ENCODE measurements at regions not wholly inside any gene's neighbourhood (a gene's known extent, or its start where the extent isn't known, plus 50 kb on each side); places are given as distances from the start of the nearest gene placed in this dataset.
"Not testable (repeated sequence)": the region's sequence is repeated elsewhere in the genome, so short reads cannot be mapped to it uniquely, and the experiment has no call there.

GRCh38 chr6:139699335-139699734 lies 324.9 kb upstream of the CITED2 start:
- no CpG with 5 or more reads among the region's 1 CpG for WGBS (ENCODE audit: insufficient coverage)
- Histone ChIP-seq H3K27me3 (ENCODE audit: control insufficient read depth, insufficient read depth, low read length) (no peaks in the 10 kb centered on the region), H3K27ac (ENCODE audit: low read depth, low read length) (no peak overlapping the region), H3K9me3 (ENCODE audit: control insufficient read depth, insufficient read depth, low read length) (no peaks in the 10 kb centered on the region), H3K36me3 (ENCODE audit: control insufficient read depth, insufficient read depth, low read length) (no peaks in the 10 kb centered on the region), H3K4me1 (ENCODE audit: control insufficient read depth, insufficient read depth, low read length) (no peaks in the 10 kb centered on the region), H3K4me3 (ENCODE audit: low read depth, low read length) (no peak overlapping the region)
- DNase-seq (ENCODE audit: low read depth in 4 of 6, low spot score in 6 of 6), result no peak

DNA sequence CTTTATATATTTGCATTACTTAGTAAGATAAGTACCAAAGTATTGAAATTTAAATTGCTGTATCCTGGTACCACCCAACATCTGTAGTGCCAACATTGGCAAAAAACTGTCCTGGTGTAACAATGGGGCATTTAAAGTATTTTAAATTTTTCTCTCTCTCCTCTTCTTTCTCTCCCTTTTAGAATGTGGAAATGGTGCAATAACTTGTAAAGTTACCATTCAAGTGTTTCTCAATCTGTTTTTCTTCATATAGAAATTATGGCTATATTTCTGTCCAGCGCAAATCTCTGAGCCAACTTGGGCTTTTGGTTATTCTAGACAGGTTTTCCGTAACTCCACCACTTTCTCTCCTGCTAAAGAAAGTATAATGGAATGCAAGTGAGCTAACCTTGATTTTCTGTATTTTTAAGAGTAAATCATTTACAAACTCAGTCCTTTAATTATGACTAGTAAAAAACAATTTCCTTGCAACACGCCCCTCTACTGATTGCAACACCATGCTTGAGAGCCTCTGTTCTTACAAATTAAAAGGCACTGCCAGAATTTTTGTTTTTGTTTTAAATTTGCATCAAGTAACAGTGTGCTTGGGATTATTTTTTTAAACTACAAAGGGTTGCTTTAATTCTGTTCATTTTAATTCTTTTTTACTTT lies 324.2 kb upstream of the CITED2 start:
- H3K9me3 ChIP-seq (ENCODE audit: control insufficient read depth, insufficient read depth, low read length), result no peaks in the 10 kb centered on the region
- H3K4me1 ChIP-seq (ENCODE audit: control insufficient read depth, insufficient read depth, low read length), result no peaks in the 10 kb centered on the region
- H3K36me3 ChIP-seq (ENCODE audit: control insufficient read depth, insufficient read depth, low read length), result no peaks in the 10 kb centered on the region
- no peak overlapping the region for H3K4me3 ChIP-seq (ENCODE audit: low read depth, low read length)
- no peak overlapping the region for H3K27ac ChIP-seq (ENCODE audit: low read depth, low read length)
- DNase-seq (ENCODE audit: low read depth in 4 of 6, low spot score in 6 of 6), result no peak
- no peaks in the 10 kb centered on the region for H3K27me3 ChIP-seq (ENCODE audit: control insufficient read depth, insufficient read depth, low read length)
- no CpG with 5 or more reads among the region's 3 CpGs for WGBS (ENCODE audit: insufficient coverage)

DNA sequence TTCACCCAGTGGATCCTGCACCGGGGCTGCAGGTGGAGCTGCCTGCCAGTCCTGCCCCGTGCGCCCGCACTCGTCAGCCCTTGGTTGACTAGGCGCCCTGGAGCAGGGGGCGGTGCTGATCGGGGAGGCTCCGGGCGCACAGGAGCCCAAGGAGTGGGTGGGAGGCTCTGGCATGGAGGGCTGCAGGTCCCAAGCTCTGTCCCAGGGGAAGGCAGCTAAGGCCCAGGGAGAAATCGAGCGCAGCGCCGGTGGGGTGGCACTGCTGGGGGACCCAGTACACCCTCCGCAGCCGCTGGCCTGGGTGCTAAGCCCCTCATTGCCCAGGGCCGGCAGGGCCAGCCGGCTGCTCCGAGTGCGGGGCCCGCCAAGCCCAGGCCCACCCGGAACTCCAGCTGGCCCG lies 323.4 kb upstream of the CITED2 start:
- H3K36me3 ChIP-seq (ENCODE audit: control insufficient read depth, insufficient read depth, low read length), result not testable (repeated sequence)
- 96% methylated on average over 23 of the region's 23 CpGs for WGBS (ENCODE audit: insufficient coverage)

DNA sequence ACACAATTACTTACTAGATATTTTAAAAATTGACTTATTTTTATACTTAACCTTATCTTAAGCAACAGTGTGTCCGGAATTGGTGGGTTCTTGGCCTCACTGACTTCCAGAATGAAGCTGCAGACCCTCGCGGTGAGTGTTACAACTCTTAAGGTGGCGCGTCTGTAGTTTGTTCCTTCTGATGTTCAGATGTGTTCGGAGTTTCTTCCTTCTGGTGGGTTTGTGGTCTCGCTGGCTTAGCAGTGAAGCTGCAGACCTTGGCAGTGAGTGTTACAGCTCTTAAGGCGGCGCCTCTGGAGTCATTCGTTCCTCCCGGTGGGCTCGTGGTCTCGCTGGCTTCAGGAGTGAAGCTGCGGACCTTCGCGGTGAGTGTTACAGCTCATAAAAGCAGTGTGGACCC lies 322.5 kb upstream of the CITED2 start:
- not testable (repeated sequence) for H3K27ac ChIP-seq (ENCODE audit: low read depth, low read length); H3K4me1 ChIP-seq (ENCODE audit: control insufficient read depth, insufficient read depth, low read length); H3K36me3 ChIP-seq (ENCODE audit: control insufficient read depth, insufficient read depth, low read length); H3K4me3 ChIP-seq (ENCODE audit: low read depth, low read length); H3K27me3 ChIP-seq (ENCODE audit: control insufficient read depth, insufficient read depth, low read length); H3K9me3 ChIP-seq (ENCODE audit: control insufficient read depth, insufficient read depth, low read length); DNase-seq (ENCODE audit: low read depth in 4 of 6, low spot score in 6 of 6)
- WGBS (ENCODE audit: insufficient coverage), result 86% methylated on average over 16 of the region's 16 CpGs

More for the DNA sequence above, 323.4 kb upstream of the CITED2 start:
- not testable (repeated sequence) for H3K27me3 ChIP-seq (ENCODE audit: control insufficient read depth, insufficient read depth, low read length); DNase-seq (ENCODE audit: low read depth in 4 of 6, low spot score in 6 of 6); H3K27ac ChIP-seq (ENCODE audit: low read depth, low read length); H3K9me3 ChIP-seq (ENCODE audit: control insufficient read depth, insufficient read depth, low read length); H3K4me1 ChIP-seq (ENCODE audit: control insufficient read depth, insufficient read depth, low read length); H3K4me3 ChIP-seq (ENCODE audit: low read depth, low read length)

DNA sequence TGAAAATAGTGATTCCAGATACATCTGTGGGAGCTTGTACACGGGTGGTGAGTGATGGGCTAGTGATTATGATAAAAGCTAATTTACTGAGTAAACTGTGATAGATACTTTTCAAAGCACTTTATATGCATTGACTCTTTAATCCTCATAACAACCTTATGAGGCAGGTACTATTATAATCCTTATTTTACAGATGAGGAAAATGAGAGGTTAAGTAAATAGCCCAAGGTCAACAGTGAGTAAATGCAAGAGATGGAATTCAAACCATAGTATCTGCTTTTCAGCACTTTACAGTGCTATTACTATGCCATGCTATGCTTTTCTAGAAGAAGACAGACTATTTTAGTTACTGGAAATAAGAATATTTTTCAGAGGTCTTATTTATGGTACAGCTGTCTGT lies 320.9 kb upstream of the CITED2 start:
- Histone ChIP-seq H3K4me3 (ENCODE audit: low read depth, low read length) (no peak overlapping the region), H3K27ac (ENCODE audit: low read depth, low read length) (no peak overlapping the region), H3K4me1 (ENCODE audit: control insufficient read depth, insufficient read depth, low read length) (no peaks in the 10 kb centered on the region), H3K36me3 (ENCODE audit: control insufficient read depth, insufficient read depth, low read length) (no peaks in the 10 kb centered on the region), H3K27me3 (ENCODE audit: control insufficient read depth, insufficient read depth, low read length) (no peaks in the 10 kb centered on the region), H3K9me3 (ENCODE audit: control insufficient read depth, insufficient read depth, low read length) (no peaks in the 10 kb centered on the region)
- DNase-seq (ENCODE audit: low read depth in 4 of 6, low spot score in 6 of 6), result no peak
- no CpG with 5 or more reads among the region's 1 CpG for WGBS (ENCODE audit: insufficient coverage)

DNA sequence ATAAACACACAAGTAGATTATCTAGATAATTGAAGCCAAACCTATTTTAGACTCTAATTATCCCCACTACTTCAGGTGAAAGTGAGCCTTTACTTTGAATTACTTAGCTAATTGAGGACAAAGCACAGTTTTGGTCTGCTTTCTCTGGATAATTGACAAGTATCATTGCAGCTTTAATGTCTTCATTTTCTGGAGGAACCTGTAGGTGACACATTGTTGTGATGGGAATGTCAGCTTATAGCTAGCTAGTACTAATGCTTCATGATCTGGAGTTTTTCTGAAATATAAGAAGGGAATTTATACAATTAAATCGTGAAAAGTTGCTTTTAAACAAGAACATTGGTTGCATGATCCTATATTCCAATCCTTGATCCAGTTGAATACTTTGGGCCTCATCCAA lies 319.3 kb upstream of the CITED2 start:
- DNase-seq (ENCODE audit: low read depth in 4 of 6, low spot score in 6 of 6), result no peak
- no peak overlapping the region for H3K4me3 ChIP-seq (ENCODE audit: low read depth, low read length)
- H3K27ac ChIP-seq (ENCODE audit: low read depth, low read length), result no peak overlapping the region
- no peaks in the 10 kb centered on the region for H3K4me1 ChIP-seq (ENCODE audit: control insufficient read depth, insufficient read depth, low read length)
- H3K36me3 ChIP-seq (ENCODE audit: control insufficient read depth, insufficient read depth, low read length), result no peaks in the 10 kb centered on the region
- H3K9me3 ChIP-seq (ENCODE audit: control insufficient read depth, insufficient read depth, low read length), result no peaks in the 10 kb centered on the region
- WGBS (ENCODE audit: insufficient coverage), result no CpG with 5 or more reads among the region's 1 CpG
- H3K27me3 ChIP-seq (ENCODE audit: control insufficient read depth, insufficient read depth, low read length), result no peaks in the 10 kb centered on the region

- Histone ChIP-seq H3K27me3 (ENCODE audit: control insufficient read depth, insufficient read depth, low read length) (no peaks in the 10 kb centered on the region), H3K36me3 (ENCODE audit: control insufficient read depth, insufficient read depth, low read length) (no peaks in the 10 kb centered on the region), H3K4me3 (ENCODE audit: low read depth, low read length) (no peak overlapping the region), H3K4me1 (ENCODE audit: control insufficient read depth, insufficient read depth, low read length) (no peaks in the 10 kb centered on the region), H3K27ac (ENCODE audit: low read depth, low read length) (no peak overlapping the region), H3K9me3 (ENCODE audit: control insufficient read depth, insufficient read depth, low read length) (no peaks in the 10 kb centered on the region)
- WGBS (ENCODE audit: insufficient coverage), result 92% methylated on average over 1 of the region's 1 CpG
- no peak for DNase-seq (ENCODE audit: low read depth in 4 of 6, low spot score in 6 of 6)
These were observed 315.6 kb upstream of the CITED2 start for GRCh38 chr6:139690007-139690406.

DNA sequence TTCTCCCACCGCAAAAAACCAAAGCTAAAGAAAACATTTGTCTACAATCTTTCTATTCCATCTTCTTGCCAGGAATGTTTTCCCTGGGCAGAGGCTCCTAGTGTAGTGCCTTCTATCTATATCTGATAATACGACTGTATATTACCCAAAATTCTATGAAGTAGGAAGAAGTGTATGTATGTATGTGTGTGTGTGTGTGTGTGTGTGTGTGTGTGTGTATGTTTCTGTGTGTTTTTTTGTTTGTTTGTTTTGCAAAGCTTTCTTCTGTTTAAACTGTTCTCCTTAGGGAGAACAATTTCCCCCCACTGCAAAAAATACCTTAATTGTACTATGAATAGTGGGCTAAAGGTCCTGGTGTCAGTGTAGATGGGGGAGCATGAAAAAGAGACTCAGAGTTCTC lies 312.6 kb upstream of the CITED2 start:
- Histone ChIP-seq H3K27me3 (ENCODE audit: control insufficient read depth, insufficient read depth, low read length) (no peaks in the 10 kb centered on the region), H3K9me3 (ENCODE audit: control insufficient read depth, insufficient read depth, low read length) (no peaks in the 10 kb centered on the region), H3K4me3 (ENCODE audit: low read depth, low read length) (no peak overlapping the region), H3K36me3 (ENCODE audit: control insufficient read depth, insufficient read depth, low read length) (no peaks in the 10 kb centered on the region), H3K27ac (ENCODE audit: low read depth, low read length) (no peak overlapping the region), H3K4me1 (ENCODE audit: control insufficient read depth, insufficient read depth, low read length) (no peaks in the 10 kb centered on the region)
- no CpG with 5 or more reads among the region's 2 CpGs for WGBS (ENCODE audit: insufficient coverage)
- no peak for DNase-seq (ENCODE audit: low read depth in 4 of 6, low spot score in 6 of 6)

- 100% methylated on average over 1 of the region's 5 CpGs for whole genome bisulfite sequencing (ENCODE audit: insufficient coverage)
- H3K4me3 ChIP-seq (ENCODE audit: low read depth, low read length), result no peak overlapping the region
- H3K4me1 ChIP-seq (ENCODE audit: control insufficient read depth, insufficient read depth, low read length), result no peaks in the 10 kb centered on the region
- no peaks in the 10 kb centered on the region for H3K9me3 ChIP-seq (ENCODE audit: control insufficient read depth, insufficient read depth, low read length)
- no peaks in the 10 kb centered on the region for H3K36me3 ChIP-seq (ENCODE audit: control insufficient read depth, insufficient read depth, low read length)
- DNase-seq (ENCODE audit: low read depth in 4 of 6, low spot score in 6 of 6), result no peak
- H3K27me3 ChIP-seq (ENCODE audit: control insufficient read depth, insufficient read depth, low read length), result no peaks in the 10 kb centered on the region
- H3K27ac ChIP-seq (ENCODE audit: low read depth, low read length), result no peak overlapping the region
These were observed 311.9 kb upstream of the CITED2 start for GRCh38 chr6:139686308-139686707.

DNA sequence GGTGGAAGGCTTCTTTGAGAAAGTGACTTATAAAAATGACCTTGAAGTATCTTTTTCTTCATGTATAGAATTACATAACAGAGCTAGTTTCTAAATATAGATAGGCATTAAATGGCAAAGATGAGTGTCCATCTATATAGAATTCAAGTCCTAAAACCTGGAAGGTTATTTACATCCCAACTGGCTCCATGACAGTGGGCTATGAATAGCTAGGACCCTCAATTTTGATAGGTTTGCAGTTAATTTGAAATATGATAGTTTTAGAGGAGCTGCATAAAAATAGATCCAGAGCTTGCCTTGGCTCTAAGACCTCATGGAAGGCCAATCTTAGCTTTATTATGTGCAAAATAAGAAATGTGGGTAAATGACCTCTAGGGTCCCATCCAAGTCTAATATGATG lies 310.6 kb upstream of the CITED2 start:
- Histone ChIP-seq H3K9me3 (ENCODE audit: control insufficient read depth, insufficient read depth, low read length) (no peaks in the 10 kb centered on the region), H3K4me3 (ENCODE audit: low read depth, low read length) (no peak overlapping the region), H3K4me1 (ENCODE audit: control insufficient read depth, insufficient read depth, low read length) (no peaks in the 10 kb centered on the region), H3K36me3 (ENCODE audit: control insufficient read depth, insufficient read depth, low read length) (no peaks in the 10 kb centered on the region), H3K27ac (ENCODE audit: low read depth, low read length) (no peak overlapping the region), H3K27me3 (ENCODE audit: control insufficient read depth, insufficient read depth, low read length) (no peaks in the 10 kb centered on the region)
- DNase-seq (ENCODE audit: low read depth in 4 of 6, low spot score in 6 of 6), result peak in 1 of 6 donors; percentile 29
